ENCODE measurements at regions not wholly inside any gene's neighbourhood (a gene's known extent, or its start where the extent isn't known, plus 50 kb on each side); places are given as distances from the start of the nearest gene placed in this dataset.

- TF ChIP-seq, protein P1, sequence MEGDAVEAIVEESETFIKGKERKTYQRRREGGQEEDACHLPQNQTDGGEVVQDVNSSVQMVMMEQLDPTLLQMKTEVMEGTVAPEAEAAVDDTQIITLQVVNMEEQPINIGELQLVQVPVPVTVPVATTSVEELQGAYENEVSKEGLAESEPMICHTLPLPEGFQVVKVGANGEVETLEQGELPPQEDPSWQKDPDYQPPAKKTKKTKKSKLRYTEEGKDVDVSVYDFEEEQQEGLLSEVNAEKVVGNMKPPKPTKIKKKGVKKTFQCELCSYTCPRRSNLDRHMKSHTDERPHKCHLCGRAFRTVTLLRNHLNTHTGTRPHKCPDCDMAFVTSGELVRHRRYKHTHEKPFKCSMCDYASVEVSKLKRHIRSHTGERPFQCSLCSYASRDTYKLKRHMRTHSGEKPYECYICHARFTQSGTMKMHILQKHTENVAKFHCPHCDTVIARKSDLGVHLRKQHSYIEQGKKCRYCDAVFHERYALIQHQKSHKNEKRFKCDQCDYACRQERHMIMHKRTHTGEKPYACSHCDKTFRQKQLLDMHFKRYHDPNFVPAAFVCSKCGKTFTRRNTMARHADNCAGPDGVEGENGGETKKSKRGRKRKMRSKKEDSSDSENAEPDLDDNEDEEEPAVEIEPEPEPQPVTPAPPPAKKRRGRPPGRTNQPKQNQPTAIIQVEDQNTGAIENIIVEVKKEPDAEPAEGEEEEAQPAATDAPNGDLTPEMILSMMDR (IDR thresholded peaks at IDR 0.05), result no peak
- no peak for TF ChIP-seq POLR2A (IDR thresholded peaks at IDR 0.05)
These were observed 1472.4 kb downstream of the SI start for GRCh38 chr3:163605915-163606314.
